Bronchial epithelial cell (primary cell): ENCODE measurements at regions not wholly inside any gene's neighbourhood (a gene's known extent, or its start where the extent isn't known, plus 50 kb on each side); places are given as distances from the start of the nearest gene placed in this dataset.

Experiments
- DNase-seq: peaks from one replicate; pipeline ENCODE4 v3.0.0-alpha.2; 2010; ENCODE audit warnings: low read depth
- FAIRE-seq: peaks from 2 replicates; lab custom pipeline; 2011; peaks lifted over from hg19 to GRCh38; lab: Jason Lieb, UNC
- H3K27me3 ChIP-seq: 2 replicates; pipeline ENCODE4 v1.5.1; 2011; ENCODE audit warnings: low read length; ENCODE audit not compliant: control insufficient read depth, insufficient read depth
- H3K36me3 ChIP-seq: 2 replicates; pipeline ENCODE4 v1.5.1; 2011; ENCODE audit warnings: low read length; ENCODE audit not compliant: control insufficient read depth, insufficient read depth
- H3K4me3 ChIP-seq: 2 replicates; pipeline ENCODE4 v1.5.1; 2011; ENCODE audit warnings: mild to moderate bottlenecking, low read depth, low read length, control low read depth
- TF ChIP-seq, protein P1 (sequence below): IDR thresholded peaks from 2 replicates; pipeline ENCODE4 v1.5.1; 2011; ENCODE audit warnings: mild to moderate bottlenecking, moderate library complexity, low read length, control low read depth, inconsistent platforms; ENCODE audit not compliant: insufficient read depth, severe bottlenecking

DNA sequence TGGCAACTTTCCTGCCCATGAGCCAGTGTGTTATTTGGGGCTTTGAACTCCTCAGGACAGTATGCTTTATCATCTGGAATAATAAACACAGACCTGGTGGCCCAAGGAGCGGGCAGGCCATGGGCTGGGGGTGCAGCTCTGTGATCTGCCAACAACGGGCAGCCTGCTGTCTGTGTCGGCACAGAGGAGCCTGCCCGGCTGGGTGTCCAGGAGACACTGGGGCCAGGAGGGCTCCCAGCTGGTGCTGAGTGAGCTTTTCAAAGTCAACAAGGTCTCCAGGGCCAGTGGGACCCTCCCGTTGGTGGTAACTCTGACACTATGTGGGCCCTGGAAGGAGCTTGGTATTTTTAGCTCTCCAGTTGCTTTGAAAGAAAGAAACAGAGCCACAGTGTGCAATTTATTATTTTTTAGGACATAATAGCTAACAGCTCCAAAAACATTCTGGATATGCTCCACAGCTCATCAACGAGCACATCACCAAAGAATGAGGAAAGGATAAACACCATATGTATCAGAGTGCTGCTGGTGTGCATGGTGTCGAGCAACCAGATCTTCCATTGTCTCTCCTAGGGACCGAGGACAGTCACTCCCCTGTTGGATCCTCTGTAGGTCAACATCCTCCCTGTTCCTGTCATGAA is 488.7 kb upstream of the USP24 start:
- Histone ChIP-seq H3K36me3 (no peaks in the 10 kb centered on the region), H3K4me3 (no peak overlapping the region), H3K27me3 (no peaks in the 10 kb centered on the region)
- DNase-seq (no peak), FAIRE-seq (no peak)
- TF ChIP-seq, protein P1, sequence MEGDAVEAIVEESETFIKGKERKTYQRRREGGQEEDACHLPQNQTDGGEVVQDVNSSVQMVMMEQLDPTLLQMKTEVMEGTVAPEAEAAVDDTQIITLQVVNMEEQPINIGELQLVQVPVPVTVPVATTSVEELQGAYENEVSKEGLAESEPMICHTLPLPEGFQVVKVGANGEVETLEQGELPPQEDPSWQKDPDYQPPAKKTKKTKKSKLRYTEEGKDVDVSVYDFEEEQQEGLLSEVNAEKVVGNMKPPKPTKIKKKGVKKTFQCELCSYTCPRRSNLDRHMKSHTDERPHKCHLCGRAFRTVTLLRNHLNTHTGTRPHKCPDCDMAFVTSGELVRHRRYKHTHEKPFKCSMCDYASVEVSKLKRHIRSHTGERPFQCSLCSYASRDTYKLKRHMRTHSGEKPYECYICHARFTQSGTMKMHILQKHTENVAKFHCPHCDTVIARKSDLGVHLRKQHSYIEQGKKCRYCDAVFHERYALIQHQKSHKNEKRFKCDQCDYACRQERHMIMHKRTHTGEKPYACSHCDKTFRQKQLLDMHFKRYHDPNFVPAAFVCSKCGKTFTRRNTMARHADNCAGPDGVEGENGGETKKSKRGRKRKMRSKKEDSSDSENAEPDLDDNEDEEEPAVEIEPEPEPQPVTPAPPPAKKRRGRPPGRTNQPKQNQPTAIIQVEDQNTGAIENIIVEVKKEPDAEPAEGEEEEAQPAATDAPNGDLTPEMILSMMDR, result no peak

DNA sequence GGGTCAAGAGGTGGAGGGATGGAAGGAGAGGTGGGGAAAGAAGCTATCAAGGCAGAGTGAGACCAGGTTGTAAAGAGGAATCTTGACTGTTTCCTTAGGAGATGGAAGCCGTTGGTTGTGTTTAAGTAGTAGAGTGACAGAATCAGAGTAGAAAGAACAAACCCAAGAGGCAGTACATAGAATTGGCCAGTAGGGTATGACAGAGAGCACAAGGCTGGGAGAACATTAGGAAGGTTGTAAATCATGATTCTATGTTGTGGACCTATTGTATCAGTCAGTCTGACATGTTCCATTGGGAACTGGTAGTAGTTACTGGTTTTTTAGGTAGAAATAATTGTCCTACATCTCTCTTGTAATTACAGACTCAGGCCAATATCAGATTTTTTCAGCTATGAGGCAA is 486.9 kb upstream of the USP24 start:
- FAIRE-seq, result peak; percentile 83
- H3K27me3 ChIP-seq, result no peaks in the 10 kb centered on the region
- peak; percentile 54 for DNase-seq
- TF ChIP-seq, protein P1, result peak; percentile 82
- H3K36me3 ChIP-seq, result no peaks in the 10 kb centered on the region
- H3K4me3 ChIP-seq, result no peak overlapping the region

DNA sequence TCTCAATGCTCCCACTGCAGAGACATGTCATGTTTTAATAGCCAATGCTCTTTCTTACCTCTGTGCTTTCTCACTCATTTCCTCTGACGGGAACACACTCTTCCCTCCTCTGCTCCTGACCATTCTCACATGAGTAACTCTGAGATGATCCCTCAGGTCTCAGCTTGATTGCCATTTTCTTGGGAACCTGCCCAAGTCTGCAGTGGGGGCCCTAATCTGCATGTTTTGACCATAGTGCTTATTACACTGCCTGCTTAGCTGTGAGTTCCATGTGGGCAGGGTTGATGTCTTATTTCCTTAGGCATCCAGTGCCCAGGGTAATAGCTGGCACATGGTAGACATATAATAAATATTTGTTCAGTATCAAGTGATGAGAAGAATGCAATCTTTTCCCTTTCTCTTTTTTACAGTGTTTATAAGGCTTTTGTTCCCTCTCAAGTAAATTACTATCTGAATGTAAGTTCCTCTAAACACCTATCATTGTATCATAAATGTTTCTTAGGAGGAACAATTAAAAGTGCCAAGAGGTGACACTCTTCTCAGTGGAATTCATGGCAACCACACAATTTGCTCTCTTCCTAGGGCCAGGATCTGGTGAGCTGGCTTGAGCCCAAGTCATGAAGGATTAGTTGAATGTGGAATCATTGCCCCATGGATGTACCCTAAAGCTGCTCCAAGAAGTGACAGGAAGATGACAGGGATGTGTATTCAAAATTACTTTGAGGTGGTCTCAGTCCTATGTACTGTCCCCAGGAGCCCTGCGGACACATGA is 485.4 kb upstream of the USP24 start:
- TF ChIP-seq, protein P1, result no peak
- no peak for FAIRE-seq

DNA sequence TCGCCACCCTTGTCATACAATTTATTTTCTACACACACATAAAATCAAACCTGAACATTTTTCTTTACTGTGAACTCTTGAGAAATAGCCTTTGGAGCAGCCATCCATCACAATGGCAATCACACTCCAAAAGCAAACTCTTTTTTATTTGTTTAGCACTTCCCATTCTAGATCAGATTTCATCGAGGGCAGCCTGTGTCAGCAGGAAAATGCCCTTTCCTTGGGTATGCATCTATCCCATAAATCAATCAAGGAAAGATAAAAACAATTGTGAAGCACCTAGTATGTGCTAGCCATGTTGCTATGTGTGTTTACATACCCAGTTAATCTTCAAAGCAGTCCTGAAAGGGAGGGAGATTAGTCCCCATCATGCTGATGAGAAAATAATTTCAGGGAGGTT is 484.1 kb upstream of the USP24 start:
- TF ChIP-seq, protein P1, result no peak
- no peaks in the 10 kb centered on the region for H3K36me3 ChIP-seq
- FAIRE-seq, result no peak
- H3K4me3 ChIP-seq, result no peak overlapping the region
- H3K27me3 ChIP-seq, result no peaks in the 10 kb centered on the region
- no peak for DNase-seq

More for the DNA sequence above, 485.4 kb upstream of the USP24 start:
- H3K36me3 ChIP-seq, result no peaks in the 10 kb centered on the region
- H3K4me3 ChIP-seq, result no peak overlapping the region
- H3K27me3 ChIP-seq, result no peaks in the 10 kb centered on the region
- peak; percentile 21 for DNase-seq

DNA sequence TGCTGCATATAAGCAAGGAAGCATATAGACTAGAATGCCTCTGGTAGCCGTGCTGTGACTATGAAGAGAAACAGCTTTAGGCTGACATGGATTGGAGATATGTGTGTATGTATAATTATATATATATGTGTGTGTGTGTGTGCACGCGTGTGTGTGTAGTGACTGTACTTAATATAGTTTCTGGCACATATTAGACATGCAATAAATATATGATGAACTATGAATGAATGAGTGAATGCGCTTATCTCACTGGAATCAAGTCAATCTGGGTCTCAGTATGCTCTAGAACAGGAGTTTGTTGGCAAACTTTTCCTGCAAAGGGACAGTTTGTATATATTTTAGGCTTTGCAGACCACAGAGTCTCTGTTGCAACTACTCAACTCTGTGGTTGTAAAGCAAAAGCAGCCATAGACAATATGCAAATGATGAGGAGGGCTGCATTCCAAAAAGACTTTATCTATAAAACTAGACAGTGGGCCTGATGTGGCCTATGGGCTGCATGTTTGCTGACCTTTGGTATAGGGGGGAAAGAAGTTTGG is 482.9 kb upstream of the USP24 start:
- Histone ChIP-seq H3K27me3 (no peaks in the 10 kb centered on the region), H3K4me3 (no peak overlapping the region), H3K36me3 (no peaks in the 10 kb centered on the region)
- DNase-seq (no peak), FAIRE-seq (no peak)
- TF ChIP-seq, protein P1, result no peak
